NT2/D1 (cell line): ENCODE measurements at regions not wholly inside any gene's neighbourhood (a gene's known extent, or its start where the extent isn't known, plus 50 kb on each side); places are given as distances from the start of the nearest gene placed in this dataset.

Experiments
- YY1 ChIP-seq: IDR thresholded peaks from 2 replicates; pipeline ENCODE4 v1.6.1; 2011; ENCODE audit not compliant: insufficient read length, insufficient read depth
- ZNF274 ChIP-seq: IDR thresholded peaks from 2 replicates; pipeline ENCODE4 v1.6.1; 2011; ENCODE audit warnings: mild to moderate bottlenecking, low read depth, low read length

GRCh38 chr14:76655331-76655730, 105.9 kb upstream of the VASH1 start:
- no peak for TF ChIP-seq YY1
- no peak for TF ChIP-seq ZNF274
